Nephron progenitor cell (in vitro differentiated cells): ENCODE measurements at regions not wholly inside any gene's neighbourhood (a gene's known extent, or its start where the extent isn't known, plus 50 kb on each side); places are given as distances from the start of the nearest gene placed in this dataset.

Experiments
- DNase-seq: peaks from one replicate; pipeline ENCODE4 v3.0.0; 2021
- H3K27ac Mint-ChIP-seq: 2 replicates; pipeline ENCODE4 v1.8.0; 2021; ENCODE audit warnings: mild to moderate bottlenecking, moderate library complexity, mixed read lengths
- H3K27me3 Mint-ChIP-seq: 2 replicates; pipeline ENCODE4 v1.8.0; 2021; ENCODE audit warnings: mild to moderate bottlenecking, low read depth, mixed read lengths; ENCODE audit not compliant: poor library complexity
- H3K36me3 Mint-ChIP-seq: 2 replicates; pipeline ENCODE4 v1.8.0; 2021; ENCODE audit warnings: low read depth, mixed read lengths
- H3K4me1 Mint-ChIP-seq: 2 replicates; pipeline ENCODE4 v1.8.0; 2021; ENCODE audit warnings: mixed read lengths
- H3K4me3 Mint-ChIP-seq: 2 replicates; pipeline ENCODE4 v1.8.0; 2021; ENCODE audit warnings: mild to moderate bottlenecking, moderate library complexity, mixed read lengths
- H3K9me3 Mint-ChIP-seq: 2 replicates; pipeline ENCODE4 v1.8.0; 2021; ENCODE audit warnings: mild to moderate bottlenecking, moderate library complexity, mixed read lengths
- CTCF ChIP-seq: fragments of 200-600 bp; sonication (generic); IDR thresholded peaks from 2 replicates; pipeline ENCODE4 v1.5.0; 2021; ENCODE audit warnings: antibody characterized with exemption

GRCh38 chr2:7180638-7181370, 263.6 kb downstream of the RNF144A start:
- H3K27me3 Mint-ChIP-seq: no peaks in the 10 kb centered on the region
- peaks cover 5% of the 10 kb centered on the region for H3K36me3 Mint-ChIP-seq
- H3K9me3 Mint-ChIP-seq: peaks cover 17% of the 10 kb centered on the region
- H3K4me3 Mint-ChIP-seq: no peak overlapping the region
- H3K27ac Mint-ChIP-seq: no peak overlapping the region
- peaks cover 13% of the 10 kb centered on the region for H3K4me1 Mint-ChIP-seq
- no peak for DNase-seq
- no peak for TF ChIP-seq CTCF

GRCh38 chr2:7182525-7182924, 265.3 kb downstream of the RNF144A start:
- no peak for TF ChIP-seq CTCF
- H3K36me3 Mint-ChIP-seq: peaks cover 5% of the 10 kb centered on the region
- peaks cover 13% of the 10 kb centered on the region for H3K4me1 Mint-ChIP-seq
- H3K9me3 Mint-ChIP-seq: peaks cover 10% of the 10 kb centered on the region
- no peak overlapping the region for H3K4me3 Mint-ChIP-seq
- H3K27ac Mint-ChIP-seq: no peak overlapping the region
- DNase-seq: no peak
- no peaks in the 10 kb centered on the region for H3K27me3 Mint-ChIP-seq

- no peaks in the 10 kb centered on the region for H3K9me3 Mint-ChIP-seq
- no peak for TF ChIP-seq CTCF
- DNase-seq: no peak
- no peaks in the 10 kb centered on the region for H3K36me3 Mint-ChIP-seq
- H3K27me3 Mint-ChIP-seq: no peaks in the 10 kb centered on the region
- H3K4me3 Mint-ChIP-seq: no peak overlapping the region
- no peaks in the 10 kb centered on the region for H3K4me1 Mint-ChIP-seq
- no peak overlapping the region for H3K27ac Mint-ChIP-seq
These were observed 271.9 kb downstream of the RNF144A start for GRCh38 chr2:7189106-7189505.

- Mint-ChIP-seq H3K27me3 (no peaks in the 10 kb centered on the region), H3K36me3 (no peaks in the 10 kb centered on the region), H3K27ac (no peak overlapping the region), H3K9me3 (no peaks in the 10 kb centered on the region), H3K4me1 (no peaks in the 10 kb centered on the region), H3K4me3 (no peak overlapping the region)
- TF ChIP-seq CTCF: no peak
- no peak for DNase-seq
These were observed 273.5 kb downstream of the RNF144A start for GRCh38 chr2:7190587-7191324.

- Mint-ChIP-seq H3K4me1 (no peaks in the 10 kb centered on the region), H3K27me3 (no peaks in the 10 kb centered on the region), H3K36me3 (no peaks in the 10 kb centered on the region), H3K4me3 (no peak overlapping the region), H3K9me3 (no peaks in the 10 kb centered on the region), H3K27ac (no peak overlapping the region)
- TF ChIP-seq CTCF: no peak
- DNase-seq: no peak
These were observed 274.7 kb downstream of the RNF144A start for GRCh38 chr2:7191932-7192331.
